ENCODE measurements at regions not wholly inside any gene's neighbourhood (a gene's known extent, or its start where the extent isn't known, plus 50 kb on each side); places are given as distances from the start of the nearest gene placed in this dataset.

DNA sequence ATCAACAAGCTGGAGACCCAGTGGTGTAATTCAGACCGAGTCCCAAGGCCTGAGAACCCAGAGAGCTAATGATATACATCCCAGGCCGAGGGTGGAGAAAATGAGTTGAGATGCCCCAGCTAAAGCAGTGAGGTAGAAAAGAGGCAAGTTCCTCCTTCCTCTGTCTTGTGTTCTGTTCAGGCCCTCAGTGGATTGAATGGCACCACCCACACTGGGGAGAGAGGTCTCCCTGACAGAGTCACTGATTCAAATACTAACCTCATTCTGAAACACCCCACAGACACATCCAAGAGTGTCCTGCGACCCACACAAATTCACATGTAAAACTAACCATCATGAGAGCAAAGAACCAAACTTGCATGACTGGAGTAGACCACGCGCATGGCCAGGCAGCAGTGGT lies 215.3 kb downstream of the ANAPC1 start:
- intact Hi-C loops (cut with micrococcal nuclease) = no loop called here
- POLR2A ChIA-PET = interaction anchor here (0.7 kb wide), 1 partner anchor 30 kb away, joined by 3 read pairs; no protein-coding TSS in a partner anchor
- no peak overlapping the region for H3K27ac Mint-ChIP-seq (ENCODE audit: low read depth, unreplicated experiment)

DNA sequence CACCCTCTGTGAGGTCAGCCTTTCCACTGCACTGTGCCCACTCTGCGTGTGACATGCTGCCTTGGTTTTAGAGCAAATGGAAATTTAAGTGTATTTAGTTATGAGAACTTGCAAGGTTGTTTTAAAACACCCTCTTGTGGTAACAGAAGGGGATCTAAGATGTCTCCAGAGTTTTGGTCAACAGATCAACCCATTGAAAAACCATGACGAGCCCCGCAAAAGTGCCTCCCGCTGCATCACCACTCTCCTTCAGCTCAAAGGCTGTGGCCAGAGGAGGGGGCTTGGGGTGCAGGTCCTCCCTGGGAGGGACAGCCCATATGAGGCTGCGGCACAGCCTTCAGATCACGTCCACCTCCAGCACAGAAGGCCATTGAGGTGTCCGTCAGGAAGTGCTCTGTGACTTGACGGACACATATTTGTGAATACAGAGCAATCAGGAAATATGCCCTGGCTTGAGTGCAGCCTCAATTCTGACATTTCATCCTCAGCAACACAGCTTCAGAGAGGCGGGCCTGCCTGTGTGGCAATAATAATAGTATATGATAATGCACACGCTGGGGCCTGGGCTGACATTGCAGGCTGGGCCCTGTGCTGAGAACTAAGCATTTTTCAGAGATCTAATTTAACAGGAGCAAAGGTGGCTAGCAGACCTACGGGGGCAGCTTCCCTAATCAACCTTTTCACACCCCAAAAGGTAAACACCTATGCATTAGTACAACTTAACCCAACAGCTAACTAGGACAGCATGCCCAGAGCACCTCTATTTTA lies 213.9 kb downstream of the ANAPC1 start:
- no peak overlapping the region for H3K4me3 Mint-ChIP-seq (ENCODE audit: unreplicated experiment)
- ChIA-PET CTCF (interaction anchor here (1.4 kb wide), 1 partner anchor 9 kb away, joined by 4 read pairs; no protein-coding TSS in a partner anchor), POLR2A (no interaction called here)
- no peaks in the 10 kb centered on the region for H3K27me3 Mint-ChIP-seq (ENCODE audit: insufficient read depth, unreplicated experiment)
- H3K9me3 Mint-ChIP-seq (ENCODE audit: unreplicated experiment) = no peaks in the 10 kb centered on the region
- TF ChIP-seq, protein P1, sequence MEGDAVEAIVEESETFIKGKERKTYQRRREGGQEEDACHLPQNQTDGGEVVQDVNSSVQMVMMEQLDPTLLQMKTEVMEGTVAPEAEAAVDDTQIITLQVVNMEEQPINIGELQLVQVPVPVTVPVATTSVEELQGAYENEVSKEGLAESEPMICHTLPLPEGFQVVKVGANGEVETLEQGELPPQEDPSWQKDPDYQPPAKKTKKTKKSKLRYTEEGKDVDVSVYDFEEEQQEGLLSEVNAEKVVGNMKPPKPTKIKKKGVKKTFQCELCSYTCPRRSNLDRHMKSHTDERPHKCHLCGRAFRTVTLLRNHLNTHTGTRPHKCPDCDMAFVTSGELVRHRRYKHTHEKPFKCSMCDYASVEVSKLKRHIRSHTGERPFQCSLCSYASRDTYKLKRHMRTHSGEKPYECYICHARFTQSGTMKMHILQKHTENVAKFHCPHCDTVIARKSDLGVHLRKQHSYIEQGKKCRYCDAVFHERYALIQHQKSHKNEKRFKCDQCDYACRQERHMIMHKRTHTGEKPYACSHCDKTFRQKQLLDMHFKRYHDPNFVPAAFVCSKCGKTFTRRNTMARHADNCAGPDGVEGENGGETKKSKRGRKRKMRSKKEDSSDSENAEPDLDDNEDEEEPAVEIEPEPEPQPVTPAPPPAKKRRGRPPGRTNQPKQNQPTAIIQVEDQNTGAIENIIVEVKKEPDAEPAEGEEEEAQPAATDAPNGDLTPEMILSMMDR (IDR thresholded peaks at IDR 0.05; ENCODE audit: unreplicated experiment) = no peak
- no peak overlapping the region for H3K27ac Mint-ChIP-seq (ENCODE audit: low read depth, unreplicated experiment)
- no peaks in the 10 kb centered on the region for H3K4me1 Mint-ChIP-seq (ENCODE audit: insufficient read depth, unreplicated experiment)
- DNase-seq (ENCODE audit: unreplicated experiment) = no peak
- intact Hi-C loops (cut with micrococcal nuclease) = no loop called here
- no TSS peak for BruUV-seq (replicated peaks)
- H3K36me3 Mint-ChIP-seq (ENCODE audit: insufficient read depth, unreplicated experiment) = peaks cover 6% of the 10 kb centered on the region

More for the DNA sequence above, 215.3 kb downstream of the ANAPC1 start:
- Mint-ChIP-seq H3K27me3 (ENCODE audit: insufficient read depth, unreplicated experiment) (no peaks in the 10 kb centered on the region), H3K4me3 (ENCODE audit: unreplicated experiment) (no peak overlapping the region), H3K36me3 (ENCODE audit: insufficient read depth, unreplicated experiment) (peaks cover 6% of the 10 kb centered on the region), H3K4me1 (ENCODE audit: insufficient read depth, unreplicated experiment) (peaks cover under 1% of the 10 kb centered on the region), H3K9me3 (ENCODE audit: unreplicated experiment) (no peaks in the 10 kb centered on the region)
- no TSS peak for BruUV-seq (replicated peaks)
- CTCF ChIA-PET = interaction anchor here (1.0 to 1.3 kb wide), 2 partner anchors 134 to 857 kb away, joined by 3 read pairs; no protein-coding TSS in a partner anchor
- DNase-seq (ENCODE audit: unreplicated experiment) = no peak
- TF ChIP-seq, protein P1 (IDR thresholded peaks at IDR 0.05; ENCODE audit: unreplicated experiment) = no peak

DNA sequence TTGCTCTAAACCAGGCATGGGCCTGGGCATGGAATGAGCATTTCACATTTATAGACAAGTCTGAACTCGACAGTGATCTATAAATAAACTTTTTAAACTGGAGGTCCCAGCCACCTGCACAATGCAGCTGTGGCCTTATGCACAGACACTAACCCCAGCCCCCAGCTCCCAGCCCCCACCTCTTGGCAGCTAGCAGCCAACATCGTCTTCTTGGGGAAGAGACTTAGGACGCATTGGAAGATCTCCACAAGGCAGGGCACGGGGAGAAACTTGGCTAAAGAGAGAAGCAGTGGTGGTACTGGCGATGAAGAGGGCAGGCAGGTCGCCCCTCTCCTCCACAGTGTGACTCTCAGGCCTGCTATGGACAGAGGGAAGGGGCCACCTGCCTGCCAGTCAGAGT lies 213.2 kb downstream of the ANAPC1 start:
- CTCF ChIA-PET = no interaction called here

More for the DNA sequence above, 213.2 kb downstream of the ANAPC1 start:
- TF ChIP-seq, protein P1 (IDR thresholded peaks at IDR 0.05; ENCODE audit: unreplicated experiment) = no peak
- intact Hi-C loops (cut with micrococcal nuclease) = no loop called here
- Mint-ChIP-seq H3K4me3 (ENCODE audit: unreplicated experiment) (no peak overlapping the region), H3K9me3 (ENCODE audit: unreplicated experiment) (no peaks in the 10 kb centered on the region), H3K36me3 (ENCODE audit: insufficient read depth, unreplicated experiment) (peaks cover 6% of the 10 kb centered on the region), H3K27me3 (ENCODE audit: insufficient read depth, unreplicated experiment) (no peaks in the 10 kb centered on the region), H3K4me1 (ENCODE audit: insufficient read depth, unreplicated experiment) (no peaks in the 10 kb centered on the region), H3K27ac (ENCODE audit: low read depth, unreplicated experiment) (peak overlapping the region; percentile 39)
- no TSS peak for BruUV-seq (replicated peaks)
- DNase-seq (ENCODE audit: unreplicated experiment) = no peak
- POLR2A ChIA-PET = interaction anchor here (1.3 kb wide), 1 partner anchor 11 kb away, joined by 3 read pairs; no protein-coding TSS in a partner anchor

Measured in MCF 10A (cell line).